ENCODE measurements at regions not wholly inside any gene's neighbourhood (a gene's known extent, or its start where the extent isn't known, plus 50 kb on each side); places are given as distances from the start of the nearest gene placed in this dataset.

DNA sequence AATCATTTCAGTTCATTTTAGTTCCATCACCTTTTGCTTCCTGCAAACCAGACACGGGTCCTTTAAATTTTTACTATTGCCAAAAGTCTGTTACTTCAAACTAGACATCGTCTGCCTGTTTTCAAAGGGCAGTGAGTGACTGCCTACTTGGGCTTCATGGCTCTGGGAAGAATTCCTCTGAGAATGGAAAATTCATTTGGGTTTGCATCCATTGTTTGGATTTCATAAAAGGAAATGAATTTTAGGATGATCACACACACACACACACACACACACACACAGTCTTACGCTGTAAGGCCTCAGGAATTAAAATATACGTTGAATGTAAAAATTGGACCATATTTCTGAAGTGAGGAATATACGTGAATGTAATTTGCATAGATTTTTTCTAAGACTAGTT, 1584.3 kb upstream of the ACVR2A start:
- DNase-seq: no peak
- no peaks in the 10 kb centered on the region for H3K27me3 ChIP-seq (ENCODE audit: insufficient read depth, low read length)
- H3K36me3 Mint-ChIP-seq (ENCODE audit: insufficient read depth in 1 of 3, low read depth in 3 of 3): peaks cover 0 to 5% (median 0%) of the 10 kb centered on the region in 3 experiments; a peak in 1 of 7 replicates
- H3T11ph ChIP-seq (ENCODE audit: low read length): no peak overlapping the region
- H3K27ac Mint-ChIP-seq: no peak overlapping the region
- no peaks in the 10 kb centered on the region for H3K79me2 ChIP-seq (ENCODE audit: insufficient read depth, low read length)
- H3K9me3 Mint-ChIP-seq: no peaks in the 10 kb centered on the region
- no peak overlapping the region for H3K4ac ChIP-seq (ENCODE audit: low read depth, low read length)
- H3K14ac ChIP-seq (ENCODE audit: insufficient read depth, low read length): no peak overlapping the region
- no peak overlapping the region for H3K23ac ChIP-seq (ENCODE audit: insufficient read length, low read depth, low read length)
- no peak overlapping the region for H4K5ac ChIP-seq (ENCODE audit: insufficient read length, low read depth, low read length)
- H3K4me1 Mint-ChIP-seq: no peaks in the 10 kb centered on the region
- H3K18ac ChIP-seq (ENCODE audit: insufficient read length, low read depth, low read length): no peak overlapping the region
- no peak overlapping the region for H2AFZ ChIP-seq (ENCODE audit: low read length)
- H3K9ac ChIP-seq (ENCODE audit: extremely low read depth, insufficient read length, low read length): no peak overlapping the region
- H3K4me3 Mint-ChIP-seq: no peak overlapping the region
- no peak overlapping the region for H4K91ac ChIP-seq (ENCODE audit: insufficient read length, low read depth, low read length)
- H2BK15ac ChIP-seq (ENCODE audit: low read depth, low read length): no peak overlapping the region
- no CpG with 5 or more reads among the region's 5 CpGs for WGBS (ENCODE audit: extremely low coverage, insufficient read length, low lambda C conversion rate)
- TF ChIP-seq, protein P1, sequence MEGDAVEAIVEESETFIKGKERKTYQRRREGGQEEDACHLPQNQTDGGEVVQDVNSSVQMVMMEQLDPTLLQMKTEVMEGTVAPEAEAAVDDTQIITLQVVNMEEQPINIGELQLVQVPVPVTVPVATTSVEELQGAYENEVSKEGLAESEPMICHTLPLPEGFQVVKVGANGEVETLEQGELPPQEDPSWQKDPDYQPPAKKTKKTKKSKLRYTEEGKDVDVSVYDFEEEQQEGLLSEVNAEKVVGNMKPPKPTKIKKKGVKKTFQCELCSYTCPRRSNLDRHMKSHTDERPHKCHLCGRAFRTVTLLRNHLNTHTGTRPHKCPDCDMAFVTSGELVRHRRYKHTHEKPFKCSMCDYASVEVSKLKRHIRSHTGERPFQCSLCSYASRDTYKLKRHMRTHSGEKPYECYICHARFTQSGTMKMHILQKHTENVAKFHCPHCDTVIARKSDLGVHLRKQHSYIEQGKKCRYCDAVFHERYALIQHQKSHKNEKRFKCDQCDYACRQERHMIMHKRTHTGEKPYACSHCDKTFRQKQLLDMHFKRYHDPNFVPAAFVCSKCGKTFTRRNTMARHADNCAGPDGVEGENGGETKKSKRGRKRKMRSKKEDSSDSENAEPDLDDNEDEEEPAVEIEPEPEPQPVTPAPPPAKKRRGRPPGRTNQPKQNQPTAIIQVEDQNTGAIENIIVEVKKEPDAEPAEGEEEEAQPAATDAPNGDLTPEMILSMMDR (conservative IDR thresholded peaks at IDR 0.05): no peak
- H3K9me3 ChIP-seq (ENCODE audit: control insufficient read depth, low read depth, low read length): no peaks in the 10 kb centered on the region
- H2BK5ac ChIP-seq (ENCODE audit: insufficient read length, low read length): no peak overlapping the region
- no peaks in the 10 kb centered on the region for H3K27me3 Mint-ChIP-seq (ENCODE audit: low read depth)
- no peak overlapping the region for H3K4me2 ChIP-seq (ENCODE audit: insufficient read depth, insufficient read length, low read length)
- no peak overlapping the region for H2BK120ac ChIP-seq (ENCODE audit: low read depth, low read length, poor library complexity, severe bottlenecking)
- H3K27ac ChIP-seq (ENCODE audit: insufficient read length, low read depth, low read length): no peak overlapping the region
- no peak overlapping the region for H3K56ac ChIP-seq (ENCODE audit: insufficient read length, low read depth, low read length)
- H2BK12ac ChIP-seq (ENCODE audit: insufficient read length, low read depth, low read length): no peak overlapping the region
- no peak overlapping the region for H2BK20ac ChIP-seq (ENCODE audit: low read depth, low read length, poor library complexity, severe bottlenecking)
- no peaks in the 10 kb centered on the region for H3K79me1 ChIP-seq (ENCODE audit: insufficient read depth, low read depth, low read length, poor library complexity, severe bottlenecking)
- no peaks in the 10 kb centered on the region for H3K23me2 ChIP-seq (ENCODE audit: insufficient read length, low read depth, low read length, poor library complexity, severe bottlenecking)
- H2AK5ac ChIP-seq (ENCODE audit: insufficient read length, low read length): no peak overlapping the region
- no peaks in the 10 kb centered on the region for H4K20me1 ChIP-seq (ENCODE audit: control insufficient read depth, insufficient read depth, insufficient read length)
- no peaks in the 10 kb centered on the region for H3K4me1 ChIP-seq (ENCODE audit: insufficient read depth, low read length)
- H4K8ac ChIP-seq (replicated peaks; ENCODE audit: insufficient read length, low read depth, low read length): no peak overlapping the region
